ENCODE measurements at regions not wholly inside any gene's neighbourhood (a gene's known extent, or its start where the extent isn't known, plus 50 kb on each side); places are given as distances from the start of the nearest gene placed in this dataset.
"Not testable (repeated sequence)": the region's sequence is repeated elsewhere in the genome, so short reads cannot be mapped to it uniquely, and the experiment has no call there.

- no peaks in the 10 kb centered on the region for H3K9me3 ChIP-seq (ENCODE audit: low read depth, low read length)
- H3K4me3 ChIP-seq (ENCODE audit: low read length): no peak overlapping the region
- no peaks in the 10 kb centered on the region for H3K4me1 ChIP-seq (ENCODE audit: insufficient read depth, low read length)
- H3K27me3 ChIP-seq (ENCODE audit: insufficient read depth, low read length): no peaks in the 10 kb centered on the region
These were observed 329.0 kb upstream of the SFSWAP start for GRCh38 chr12:131381716-131382430.

GRCh38 chr12:131383291-131383690, 327.6 kb upstream of the SFSWAP start:
- H3K27me3 ChIP-seq (ENCODE audit: insufficient read depth, low read length): no peaks in the 10 kb centered on the region
- H3K9me3 ChIP-seq (ENCODE audit: low read depth, low read length): no peaks in the 10 kb centered on the region
- H3K4me1 ChIP-seq (ENCODE audit: insufficient read depth, low read length): no peaks in the 10 kb centered on the region
- H3K4me3 ChIP-seq (ENCODE audit: low read length): no peak overlapping the region

- Histone ChIP-seq H3K4me1 (ENCODE audit: insufficient read depth, low read length) (no peaks in the 10 kb centered on the region), H3K9me3 (ENCODE audit: low read depth, low read length) (no peaks in the 10 kb centered on the region), H3K27me3 (ENCODE audit: insufficient read depth, low read length) (no peaks in the 10 kb centered on the region), H3K4me3 (ENCODE audit: low read length) (no peak overlapping the region)
These were observed 326.9 kb upstream of the SFSWAP start for GRCh38 chr12:131383741-131384543.

- Histone ChIP-seq H3K4me1 (ENCODE audit: insufficient read depth, low read length) (no peaks in the 10 kb centered on the region), H3K9me3 (ENCODE audit: low read depth, low read length) (no peaks in the 10 kb centered on the region), H3K4me3 (ENCODE audit: low read length) (no peak overlapping the region), H3K27me3 (ENCODE audit: insufficient read depth, low read length) (no peaks in the 10 kb centered on the region)
These were observed 326.4 kb upstream of the SFSWAP start for GRCh38 chr12:131384544-131384855.

- Histone ChIP-seq H3K4me3 (ENCODE audit: low read length) (no peak overlapping the region), H3K4me1 (ENCODE audit: insufficient read depth, low read length) (no peaks in the 10 kb centered on the region), H3K27me3 (ENCODE audit: insufficient read depth, low read length) (no peaks in the 10 kb centered on the region), H3K9me3 (ENCODE audit: low read depth, low read length) (no peaks in the 10 kb centered on the region)
These were observed 325.4 kb upstream of the SFSWAP start for GRCh38 chr12:131385313-131386166.

- no peaks in the 10 kb centered on the region for H3K9me3 ChIP-seq (ENCODE audit: low read depth, low read length)
- H3K4me3 ChIP-seq (ENCODE audit: low read length): no peak overlapping the region
- no peaks in the 10 kb centered on the region for H3K27me3 ChIP-seq (ENCODE audit: insufficient read depth, low read length)
- no peaks in the 10 kb centered on the region for H3K4me1 ChIP-seq (ENCODE audit: insufficient read depth, low read length)
These were observed 324.7 kb upstream of the SFSWAP start for GRCh38 chr12:131386167-131386521.

- H3K4me1 ChIP-seq (ENCODE audit: insufficient read depth, low read length): no peaks in the 10 kb centered on the region
- H3K4me3 ChIP-seq (ENCODE audit: low read length): no peak overlapping the region
- H3K27me3 ChIP-seq (ENCODE audit: insufficient read depth, low read length): no peaks in the 10 kb centered on the region
- H3K9me3 ChIP-seq (ENCODE audit: low read depth, low read length): no peaks in the 10 kb centered on the region
These were observed 324.1 kb upstream of the SFSWAP start for GRCh38 chr12:131386781-131387180.

GRCh38 chr12:131387281-131388163, 323.4 kb upstream of the SFSWAP start:
- Histone ChIP-seq H3K27me3 (ENCODE audit: insufficient read depth, low read length) (no peaks in the 10 kb centered on the region), H3K9me3 (ENCODE audit: low read depth, low read length) (no peaks in the 10 kb centered on the region)

GRCh38 chr12:131388164-131389053, 322.5 kb upstream of the SFSWAP start:
- not testable (repeated sequence) for H3K27me3 ChIP-seq (ENCODE audit: insufficient read depth, low read length); H3K4me1 ChIP-seq (ENCODE audit: insufficient read depth, low read length); H3K4me3 ChIP-seq (ENCODE audit: low read length); H3K9me3 ChIP-seq (ENCODE audit: low read depth, low read length)

More at GRCh38 chr12:131387281-131388163, 323.4 kb upstream of the SFSWAP start:
- H3K4me1 ChIP-seq (ENCODE audit: insufficient read depth, low read length): no peaks in the 10 kb centered on the region
- H3K4me3 ChIP-seq (ENCODE audit: low read length): no peak overlapping the region

GRCh38 chr12:131389054-131390013, 321.6 kb upstream of the SFSWAP start:
- Histone ChIP-seq H3K9me3 (ENCODE audit: low read depth, low read length) (no peaks in the 10 kb centered on the region), H3K4me3 (ENCODE audit: low read length) (no peak overlapping the region), H3K4me1 (ENCODE audit: insufficient read depth, low read length) (no peaks in the 10 kb centered on the region), H3K27me3 (ENCODE audit: insufficient read depth, low read length) (no peaks in the 10 kb centered on the region)

- Histone ChIP-seq H3K4me1 (ENCODE audit: insufficient read depth, low read length) (no peaks in the 10 kb centered on the region), H3K27me3 (ENCODE audit: insufficient read depth, low read length) (no peaks in the 10 kb centered on the region), H3K4me3 (ENCODE audit: low read length) (no peak overlapping the region), H3K9me3 (ENCODE audit: low read depth, low read length) (no peaks in the 10 kb centered on the region)
These were observed 320.2 kb upstream of the SFSWAP start for GRCh38 chr12:131390412-131391334.

GRCh38 chr12:131391399-131391798, 319.5 kb upstream of the SFSWAP start:
- no peaks in the 10 kb centered on the region for H3K9me3 ChIP-seq (ENCODE audit: low read depth, low read length)
- H3K4me1 ChIP-seq (ENCODE audit: insufficient read depth, low read length): no peaks in the 10 kb centered on the region
- no peaks in the 10 kb centered on the region for H3K27me3 ChIP-seq (ENCODE audit: insufficient read depth, low read length)
- H3K4me3 ChIP-seq (ENCODE audit: low read length): no peak overlapping the region

Measured in mononuclear cell (primary cell).